ENCODE measurements at regions not wholly inside any gene's neighbourhood (a gene's known extent, or its start where the extent isn't known, plus 50 kb on each side); places are given as distances from the start of the nearest gene placed in this dataset.

- no peak overlapping the region for H3K4me2 ChIP-seq
- H3K4me3 ChIP-seq (IDR thresholded peaks at IDR 0.05; ENCODE audit: insufficient read depth, low read depth, low read length) = no peak overlapping the region
- no peak overlapping the region for H2AFZ ChIP-seq (ENCODE audit: low read depth)
- H3K79me2 ChIP-seq (ENCODE audit: insufficient read depth, low read depth) = no peaks in the 10 kb centered on the region
- no peaks in the 10 kb centered on the region for H3K27me3 ChIP-seq (ENCODE audit: insufficient read depth, low read depth)
- H4K20me1 ChIP-seq (ENCODE audit: insufficient read depth) = no peaks in the 10 kb centered on the region
- no peaks in the 10 kb centered on the region for H3K36me3 ChIP-seq (ENCODE audit: insufficient read depth)
- H3K4me1 ChIP-seq (ENCODE audit: low read depth, poor library complexity, severe bottlenecking) = no peaks in the 10 kb centered on the region
- no peak overlapping the region for H3K9ac ChIP-seq
- TF ChIP-seq, protein P1, sequence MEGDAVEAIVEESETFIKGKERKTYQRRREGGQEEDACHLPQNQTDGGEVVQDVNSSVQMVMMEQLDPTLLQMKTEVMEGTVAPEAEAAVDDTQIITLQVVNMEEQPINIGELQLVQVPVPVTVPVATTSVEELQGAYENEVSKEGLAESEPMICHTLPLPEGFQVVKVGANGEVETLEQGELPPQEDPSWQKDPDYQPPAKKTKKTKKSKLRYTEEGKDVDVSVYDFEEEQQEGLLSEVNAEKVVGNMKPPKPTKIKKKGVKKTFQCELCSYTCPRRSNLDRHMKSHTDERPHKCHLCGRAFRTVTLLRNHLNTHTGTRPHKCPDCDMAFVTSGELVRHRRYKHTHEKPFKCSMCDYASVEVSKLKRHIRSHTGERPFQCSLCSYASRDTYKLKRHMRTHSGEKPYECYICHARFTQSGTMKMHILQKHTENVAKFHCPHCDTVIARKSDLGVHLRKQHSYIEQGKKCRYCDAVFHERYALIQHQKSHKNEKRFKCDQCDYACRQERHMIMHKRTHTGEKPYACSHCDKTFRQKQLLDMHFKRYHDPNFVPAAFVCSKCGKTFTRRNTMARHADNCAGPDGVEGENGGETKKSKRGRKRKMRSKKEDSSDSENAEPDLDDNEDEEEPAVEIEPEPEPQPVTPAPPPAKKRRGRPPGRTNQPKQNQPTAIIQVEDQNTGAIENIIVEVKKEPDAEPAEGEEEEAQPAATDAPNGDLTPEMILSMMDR (conservative IDR thresholded peaks at IDR 0.05; ENCODE audit: low read depth, low read length) = no peak
- no peak overlapping the region for H3K27ac ChIP-seq
Measured at GRCh38 chr12:4223273-4223845, 50.2 kb upstream of the CCND2 start.

DNA sequence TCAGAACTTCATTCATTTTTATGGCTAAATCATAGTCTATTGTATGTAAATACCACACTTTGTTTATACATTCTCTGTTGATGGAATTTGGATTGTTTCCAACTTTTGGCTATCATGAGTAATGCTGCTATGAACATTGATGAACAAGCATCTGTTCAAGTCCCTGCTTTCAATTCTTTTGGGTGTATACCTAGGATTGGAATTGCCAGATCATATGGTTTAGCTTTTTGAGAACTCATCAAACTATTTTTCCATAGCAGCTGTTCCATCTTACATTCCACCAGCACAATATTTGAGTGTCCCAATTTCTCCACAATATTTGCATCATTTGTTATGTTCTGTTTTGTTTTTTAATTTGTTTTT is 52.3 kb upstream of the CCND2 start:
- H3K9ac ChIP-seq = no peak overlapping the region
- no peak overlapping the region for H2AFZ ChIP-seq (ENCODE audit: low read depth)
- no peaks in the 10 kb centered on the region for H3K27me3 ChIP-seq (ENCODE audit: insufficient read depth, low read depth)
- no peak overlapping the region for H3K4me3 ChIP-seq (IDR thresholded peaks at IDR 0.05; ENCODE audit: insufficient read depth, low read depth, low read length)
- no peaks in the 10 kb centered on the region for H4K20me1 ChIP-seq (ENCODE audit: insufficient read depth)
- TF ChIP-seq, protein P1 (conservative IDR thresholded peaks at IDR 0.05; ENCODE audit: low read depth, low read length) = no peak
- H3K36me3 ChIP-seq (ENCODE audit: insufficient read depth) = no peaks in the 10 kb centered on the region
- no peaks in the 10 kb centered on the region for H3K79me2 ChIP-seq (ENCODE audit: insufficient read depth, low read depth)
- no peaks in the 10 kb centered on the region for H3K4me1 ChIP-seq (ENCODE audit: low read depth, poor library complexity, severe bottlenecking)
- H3K27ac ChIP-seq = no peak overlapping the region
- H3K4me2 ChIP-seq = no peak overlapping the region

- no peaks in the 10 kb centered on the region for H3K4me1 ChIP-seq (ENCODE audit: low read depth, poor library complexity, severe bottlenecking)
- H2AFZ ChIP-seq (ENCODE audit: low read depth) = no peak overlapping the region
- no peaks in the 10 kb centered on the region for H4K20me1 ChIP-seq (ENCODE audit: insufficient read depth)
- no peaks in the 10 kb centered on the region for H3K36me3 ChIP-seq (ENCODE audit: insufficient read depth)
- H3K27ac ChIP-seq = no peak overlapping the region
- no peak overlapping the region for H3K4me3 ChIP-seq (IDR thresholded peaks at IDR 0.05; ENCODE audit: insufficient read depth, low read depth, low read length)
- H3K9ac ChIP-seq = no peak overlapping the region
- TF ChIP-seq, protein P1 (conservative IDR thresholded peaks at IDR 0.05; ENCODE audit: low read depth, low read length) = no peak
- no peaks in the 10 kb centered on the region for H3K27me3 ChIP-seq (ENCODE audit: insufficient read depth, low read depth)
- H3K79me2 ChIP-seq (ENCODE audit: insufficient read depth, low read depth) = no peaks in the 10 kb centered on the region
- no peak overlapping the region for H3K4me2 ChIP-seq
Measured at GRCh38 chr12:4220536-4221257, 52.9 kb upstream of the CCND2 start.

DNA sequence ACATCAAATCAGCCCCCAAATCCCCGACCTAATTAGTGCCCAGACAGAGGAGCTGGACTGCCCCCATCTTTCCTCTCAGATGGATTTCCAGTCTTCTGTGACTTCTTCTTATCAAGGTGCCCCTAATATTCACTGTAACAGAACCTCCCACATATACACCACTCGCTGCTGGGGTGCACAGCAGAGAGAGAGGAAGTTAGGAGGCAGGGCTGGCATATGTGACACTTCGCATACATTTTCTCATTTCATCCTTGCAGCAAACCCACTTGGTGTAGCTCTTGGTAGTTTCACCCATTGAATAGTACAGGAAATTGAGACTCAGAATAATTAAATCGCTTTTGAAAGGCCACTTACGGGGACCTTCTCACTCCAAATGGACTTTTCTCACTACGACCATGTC is 56.5 kb upstream of the CCND2 start:
- Histone ChIP-seq H3K9ac (no peak overlapping the region), H3K79me2 (ENCODE audit: insufficient read depth, low read depth) (no peaks in the 10 kb centered on the region), H4K20me1 (ENCODE audit: insufficient read depth) (no peaks in the 10 kb centered on the region), H3K4me1 (ENCODE audit: low read depth, poor library complexity, severe bottlenecking) (no peaks in the 10 kb centered on the region), H3K27ac (no peak overlapping the region), H3K36me3 (ENCODE audit: insufficient read depth) (no peaks in the 10 kb centered on the region), H3K4me3 (IDR thresholded peaks at IDR 0.05; ENCODE audit: insufficient read depth, low read depth, low read length) (no peak overlapping the region), H2AFZ (ENCODE audit: low read depth) (no peak overlapping the region), H3K4me2 (no peak overlapping the region), H3K27me3 (ENCODE audit: insufficient read depth, low read depth) (no peaks in the 10 kb centered on the region)
- TF ChIP-seq, protein P1 (conservative IDR thresholded peaks at IDR 0.05; ENCODE audit: low read depth, low read length) = no peak

Data from KMS-11 (cell line).